Endothelial cell of umbilical vein (primary cell): ENCODE measurements at regions not wholly inside any gene's neighbourhood (a gene's known extent, or its start where the extent isn't known, plus 50 kb on each side); places are given as distances from the start of the nearest gene placed in this dataset.

Experiments
- TF ChIP-seq, protein P1 (sequence below), 2 donors: IDR thresholded peaks; 1 replicate in 1 of 2; 2 replicates in 1 of 2; pipeline ENCODE4 v1.5.1; 2011; ENCODE audit warnings: low read length in 2 of 2, mild to moderate bottlenecking in 2 of 2, moderate library complexity in 2 of 2, control low read depth in 1 of 2, inconsistent platforms in 1 of 2, low read depth in 1 of 2; ENCODE audit not compliant: insufficient read depth in 1 of 2; ENCODE audit errors: extremely low read depth in 1 of 2
- TF ChIP-seq, protein P2 (sequence below): IDR thresholded peaks from 2 replicates; pipeline ENCODE4 v1.6.1; 2011; ENCODE audit not compliant: insufficient read depth, insufficient read length

DNA sequence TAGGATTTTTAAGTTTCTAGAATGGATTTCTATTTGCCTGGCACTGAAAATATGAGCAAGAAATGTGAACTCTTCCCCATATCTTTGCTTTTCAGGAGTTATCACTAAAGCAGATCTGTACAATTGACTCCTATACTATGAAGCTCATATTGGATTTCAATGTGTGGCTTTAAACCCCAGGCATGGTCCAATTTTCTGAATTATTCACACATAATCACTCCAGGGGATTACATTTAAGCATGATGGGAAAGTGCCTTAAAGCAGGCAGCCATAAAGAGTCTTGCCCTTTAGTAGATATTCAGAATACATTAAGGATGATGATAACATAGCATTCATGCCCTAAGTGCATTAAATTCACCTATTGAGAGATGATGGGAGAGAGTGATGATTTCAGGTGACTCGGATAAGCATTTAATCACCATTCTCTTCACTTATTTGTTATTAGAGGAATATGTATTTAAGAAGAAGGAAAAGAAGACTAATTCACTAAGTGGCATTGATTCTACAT lies 331.8 kb upstream of the ROBO1 start:
- TF ChIP-seq, protein P1, sequence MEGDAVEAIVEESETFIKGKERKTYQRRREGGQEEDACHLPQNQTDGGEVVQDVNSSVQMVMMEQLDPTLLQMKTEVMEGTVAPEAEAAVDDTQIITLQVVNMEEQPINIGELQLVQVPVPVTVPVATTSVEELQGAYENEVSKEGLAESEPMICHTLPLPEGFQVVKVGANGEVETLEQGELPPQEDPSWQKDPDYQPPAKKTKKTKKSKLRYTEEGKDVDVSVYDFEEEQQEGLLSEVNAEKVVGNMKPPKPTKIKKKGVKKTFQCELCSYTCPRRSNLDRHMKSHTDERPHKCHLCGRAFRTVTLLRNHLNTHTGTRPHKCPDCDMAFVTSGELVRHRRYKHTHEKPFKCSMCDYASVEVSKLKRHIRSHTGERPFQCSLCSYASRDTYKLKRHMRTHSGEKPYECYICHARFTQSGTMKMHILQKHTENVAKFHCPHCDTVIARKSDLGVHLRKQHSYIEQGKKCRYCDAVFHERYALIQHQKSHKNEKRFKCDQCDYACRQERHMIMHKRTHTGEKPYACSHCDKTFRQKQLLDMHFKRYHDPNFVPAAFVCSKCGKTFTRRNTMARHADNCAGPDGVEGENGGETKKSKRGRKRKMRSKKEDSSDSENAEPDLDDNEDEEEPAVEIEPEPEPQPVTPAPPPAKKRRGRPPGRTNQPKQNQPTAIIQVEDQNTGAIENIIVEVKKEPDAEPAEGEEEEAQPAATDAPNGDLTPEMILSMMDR (IDR thresholded peaks at IDR 0.05; ENCODE audit: extremely low read depth in 1 of 2, insufficient read depth in 1 of 2, low read depth in 1 of 2, low read length in 2 of 2): no peak
- TF ChIP-seq, protein P2, sequence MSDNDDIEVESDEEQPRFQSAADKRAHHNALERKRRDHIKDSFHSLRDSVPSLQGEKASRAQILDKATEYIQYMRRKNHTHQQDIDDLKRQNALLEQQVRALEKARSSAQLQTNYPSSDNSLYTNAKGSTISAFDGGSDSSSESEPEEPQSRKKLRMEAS: no peak
